ENCODE measurements at regions not wholly inside any gene's neighbourhood (a gene's known extent, or its start where the extent isn't known, plus 50 kb on each side); places are given as distances from the start of the nearest gene placed in this dataset.

DNA sequence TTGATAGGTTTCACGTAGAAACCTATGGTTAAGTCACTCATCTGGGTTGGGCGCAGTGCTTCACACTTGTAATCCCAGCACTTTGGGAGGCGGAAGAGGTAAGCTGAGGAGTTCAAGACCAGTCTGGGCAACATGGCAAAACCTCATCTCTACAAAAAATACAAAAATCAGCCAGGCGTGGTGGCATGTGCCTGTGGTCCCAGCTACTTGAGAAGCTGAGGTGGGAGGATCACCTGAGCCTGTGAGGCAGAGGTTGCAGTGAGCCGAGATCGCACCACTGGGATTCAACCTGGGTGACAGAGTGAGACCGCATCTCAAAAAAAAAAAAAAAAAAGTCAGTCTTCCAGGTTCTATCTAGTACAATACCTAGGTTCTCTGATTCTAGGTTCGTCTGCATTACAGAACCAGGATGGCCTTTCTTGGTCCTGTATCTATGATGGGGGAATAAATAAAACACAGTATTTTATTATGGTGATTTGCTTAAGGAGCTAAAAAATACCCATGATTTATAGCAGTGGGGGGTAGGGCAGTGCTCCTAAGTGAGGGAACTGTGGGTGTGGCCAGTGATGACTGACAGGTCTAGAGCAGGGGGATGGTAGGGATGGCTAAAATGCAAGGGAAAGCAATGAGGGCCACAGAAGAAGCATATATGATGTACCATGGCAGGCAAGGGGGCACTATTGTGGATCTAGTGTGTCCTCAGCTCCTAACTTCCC, 65.5 kb upstream of the NUP160 start:
- TF ChIP-seq, protein P1, sequence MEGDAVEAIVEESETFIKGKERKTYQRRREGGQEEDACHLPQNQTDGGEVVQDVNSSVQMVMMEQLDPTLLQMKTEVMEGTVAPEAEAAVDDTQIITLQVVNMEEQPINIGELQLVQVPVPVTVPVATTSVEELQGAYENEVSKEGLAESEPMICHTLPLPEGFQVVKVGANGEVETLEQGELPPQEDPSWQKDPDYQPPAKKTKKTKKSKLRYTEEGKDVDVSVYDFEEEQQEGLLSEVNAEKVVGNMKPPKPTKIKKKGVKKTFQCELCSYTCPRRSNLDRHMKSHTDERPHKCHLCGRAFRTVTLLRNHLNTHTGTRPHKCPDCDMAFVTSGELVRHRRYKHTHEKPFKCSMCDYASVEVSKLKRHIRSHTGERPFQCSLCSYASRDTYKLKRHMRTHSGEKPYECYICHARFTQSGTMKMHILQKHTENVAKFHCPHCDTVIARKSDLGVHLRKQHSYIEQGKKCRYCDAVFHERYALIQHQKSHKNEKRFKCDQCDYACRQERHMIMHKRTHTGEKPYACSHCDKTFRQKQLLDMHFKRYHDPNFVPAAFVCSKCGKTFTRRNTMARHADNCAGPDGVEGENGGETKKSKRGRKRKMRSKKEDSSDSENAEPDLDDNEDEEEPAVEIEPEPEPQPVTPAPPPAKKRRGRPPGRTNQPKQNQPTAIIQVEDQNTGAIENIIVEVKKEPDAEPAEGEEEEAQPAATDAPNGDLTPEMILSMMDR (IDR thresholded peaks at IDR 0.05; ENCODE audit: low read depth, low read length, poor library complexity, severe bottlenecking): no peak
- TF ChIP-seq EZH2phosphoT487 (IDR thresholded peaks at IDR 0.05; ENCODE audit: borderline replicate concordance, low read length): no peak
